Gastroesophageal sphincter (tissue), 4 donors: ENCODE measurements at regions not wholly inside any gene's neighbourhood (a gene's known extent, or its start where the extent isn't known, plus 50 kb on each side); places are given as distances from the start of the nearest gene placed in this dataset.
"Not testable (repeated sequence)": the region's sequence is repeated elsewhere in the genome, so short reads cannot be mapped to it uniquely, and the experiment has no call there.

Source experiments
- ATAC-seq: fragments of 150-250 bp; one replicate; pipeline ENCODE4 v1.9.1; 2016; ENCODE audit warnings: mild to moderate bottlenecking, moderate library complexity
- H3K27ac ChIP-seq, 4 donors: fragments of 200-600 bp; sonication (generic) in 3 of 4; 1 replicate in 3 of 4; 2 replicates in 1 of 4; pipeline ENCODE4 v1.5.1; 2016 to 2019
- H3K27me3 ChIP-seq: fragments of 200-600 bp; sonication (generic); one replicate; pipeline ENCODE4 v1.5.1; 2019
- H3K36me3 ChIP-seq, 2 donors: fragments of 200-600 bp; sonication (generic); one replicate each; pipeline ENCODE4 v1.5.1; 2019; ENCODE audit warnings: control low read depth in 1 of 2
- H3K4me1 ChIP-seq, 3 donors: fragments of 200-600 bp; sonication (generic); 1 replicate in 2 of 3; 2 replicates in 1 of 3; pipeline ENCODE4 v1.5.1; 2016 to 2019; ENCODE audit warnings: control low read depth in 2 of 3
- H3K4me3 ChIP-seq, 2 donors: fragments of 200-600 bp; sonication (generic); one replicate each; pipeline ENCODE4 v1.5.1; 2019; ENCODE audit warnings: mild to moderate bottlenecking in 1 of 2, moderate library complexity in 1 of 2
- H3K9me3 ChIP-seq, 3 donors: fragments of 200-600 bp; sonication (generic); one replicate each; pipeline ENCODE4 v1.5.1; 2017 to 2019; ENCODE audit warnings: control low read depth in 2 of 3
- CTCF ChIP-seq, 4 experiments: fragments of 200-600 bp in 2 of 4; fragments of 450-650 bp in 2 of 4; sonication (generic) in 1 of 4; IDR thresholded peaks; one replicate each; pipeline ENCODE4 v1.5.1; 2017 to 2019; ENCODE audit warnings: antibody characterized with exemption in 4 of 4, mild to moderate bottlenecking in 2 of 4, moderate library complexity in 2 of 4
- EP300 ChIP-seq: sonication (generic); formaldehyde crosslinking; IDR thresholded peaks from one replicate; pipeline ENCODE4 v1.6.1; 2017; ENCODE audit warnings: antibody characterized with exemption, mild to moderate bottlenecking
- POLR2A ChIP-seq, 2 donors: fragments of 450-650 bp; IDR thresholded peaks; one replicate each; pipeline ENCODE4 v1.6.1; 2017; ENCODE audit warnings: antibody characterized with exemption in 2 of 2, mild to moderate bottlenecking in 2 of 2, moderate library complexity in 1 of 2
- POLR2AphosphoS5 ChIP-seq: sonication (generic); formaldehyde crosslinking; IDR thresholded peaks from one replicate; pipeline ENCODE4 v1.6.1; 2017; ENCODE audit warnings: antibody characterized with exemption
- WGBS, 2 donors: methylation state at CpG; one replicate each; pipeline ENCODE4 v1.1.5; 2018; ENCODE audit warnings: low coverage in 1 of 2; 5-methylcytosine and 5-hydroxymethylcytosine counted together

GRCh38 chr13:40052954-40053353 lies 397.5 kb downstream of the COG6 start:
- no peaks in the 10 kb centered on the region for H3K9me3 ChIP-seq
- no peaks in the 10 kb centered on the region for H3K4me1 ChIP-seq
- no peaks in the 10 kb centered on the region for H3K27me3 ChIP-seq
- no peak for TF ChIP-seq POLR2A (IDR thresholded peaks at IDR 0.05)
- H3K36me3 ChIP-seq, result no peaks in the 10 kb centered on the region
- no peak overlapping the region for H3K27ac ChIP-seq
- H3K4me3 ChIP-seq, result no peak overlapping the region
- ATAC-seq, result no peak

GRCh38 chr13:40053401-40053800 lies 397.9 kb downstream of the COG6 start:
- H3K4me1 ChIP-seq, result peaks cover 0 to under 1% (median 0%) of the 10 kb centered on the region in 3 donors
- no peak for ATAC-seq
- no peak overlapping the region for H3K27ac ChIP-seq
- TF ChIP-seq POLR2AphosphoS5, result no peak
- TF ChIP-seq POLR2A (IDR thresholded peaks at IDR 0.05), result no peak
- TF ChIP-seq EP300, result no peak
- TF ChIP-seq CTCF (IDR thresholded peaks at IDR 0.05), result no peak
- no peaks in the 10 kb centered on the region for H3K27me3 ChIP-seq
- H3K9me3 ChIP-seq, result no peaks in the 10 kb centered on the region
- H3K4me3 ChIP-seq, result no peak overlapping the region
- whole genome bisulfite sequencing, 2 donors, result 93 to 100% methylated on average over 1 to 4 of the region's 4 CpGs
- H3K36me3 ChIP-seq, result no peaks in the 10 kb centered on the region

DNA sequence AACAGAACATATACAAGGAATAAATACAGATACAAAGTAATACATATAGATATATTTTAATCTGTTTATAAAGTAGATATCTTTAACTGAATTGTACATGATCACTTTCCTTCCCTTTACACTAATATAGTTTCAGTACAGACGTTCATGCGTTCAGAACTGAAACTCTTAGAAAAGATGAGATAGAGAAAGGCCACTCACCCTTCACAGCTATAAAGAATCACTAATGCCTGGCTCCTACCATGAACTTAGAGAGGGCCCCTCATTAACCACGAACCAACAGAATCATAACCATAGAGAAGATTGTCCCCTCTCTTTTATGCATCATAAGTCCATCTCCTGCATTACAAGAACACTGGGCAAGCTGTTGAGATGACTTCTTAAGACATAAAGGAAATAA lies 399.0 kb downstream of the COG6 start:
- WGBS, 2 donors, result 100% methylated on average over 2 of the region's 3 CpGs; no CpG with 5 or more reads in 1 of the 2 donors
- not testable (repeated sequence) for H3K27me3 ChIP-seq, H3K36me3 ChIP-seq, H3K4me3 ChIP-seq, H3K27ac ChIP-seq, H3K9me3 ChIP-seq, ATAC-seq
- H3K4me1 ChIP-seq, result peaks cover 0 to 10% (median 0%) of the 10 kb centered on the region in 3 donors

- WGBS, 2 donors, result 78 to 94% methylated on average over 3 to 4 of the region's 4 CpGs
- no peak overlapping the region for H3K4me3 ChIP-seq
- no peaks in the 10 kb centered on the region for H3K9me3 ChIP-seq
- peaks cover 0 to 28% (median 0%) of the 10 kb centered on the region in 3 donors for H3K4me1 ChIP-seq
- no peaks in the 10 kb centered on the region for H3K27me3 ChIP-seq
- no peak for TF ChIP-seq POLR2A (IDR thresholded peaks at IDR 0.05)
- no peak for TF ChIP-seq CTCF (IDR thresholded peaks at IDR 0.05)
- no peak for TF ChIP-seq EP300
- no peak for TF ChIP-seq POLR2AphosphoS5
- ATAC-seq, result no peak
- no peaks in the 10 kb centered on the region for H3K36me3 ChIP-seq
- no peak overlapping the region for H3K27ac ChIP-seq
These were observed 401.6 kb downstream of the COG6 start for GRCh38 chr13:40056898-40057619.

DNA sequence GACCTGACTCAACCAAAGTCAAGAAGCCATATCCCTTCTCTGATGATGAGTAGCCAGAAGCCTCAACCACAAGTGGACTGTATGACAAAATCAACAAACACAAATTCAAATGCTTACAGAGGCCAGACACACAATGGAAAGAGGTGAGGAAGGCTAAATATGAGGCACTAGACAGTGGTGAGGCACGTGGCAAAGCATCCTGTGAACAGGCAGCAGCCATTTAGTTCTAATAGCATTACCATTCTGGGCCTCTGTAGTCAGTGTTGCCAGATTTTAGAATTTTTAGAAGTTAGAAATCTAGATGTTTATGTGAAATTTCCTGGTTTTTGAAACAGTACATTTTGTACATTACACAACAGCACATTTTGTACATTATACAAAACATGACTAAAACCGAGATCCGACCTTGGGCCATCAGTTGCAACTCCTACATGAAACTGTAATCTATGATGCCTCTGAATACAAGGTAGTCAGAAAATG lies 403.3 kb downstream of the COG6 start:
- H3K27ac ChIP-seq, result peak overlapping the region in 3 of 4 donors; percentile 41 to 49 (median 45)
- peak; percentile 13 for ATAC-seq
- no peak overlapping the region for H3K4me3 ChIP-seq
- H3K4me1 ChIP-seq, result peaks cover 0 to 38% (median 0%) of the 10 kb centered on the region in 3 donors
- H3K27me3 ChIP-seq, result no peaks in the 10 kb centered on the region
- H3K36me3 ChIP-seq, result no peaks in the 10 kb centered on the region
- TF ChIP-seq EP300 (no peak), CTCF (IDR thresholded peaks at IDR 0.05) (no peak), POLR2A (IDR thresholded peaks at IDR 0.05) (no peak), POLR2AphosphoS5 (no peak)
- H3K9me3 ChIP-seq, result no peaks in the 10 kb centered on the region
- WGBS, 2 donors, result 85 to 94% methylated on average over 3 of the region's 3 CpGs

DNA sequence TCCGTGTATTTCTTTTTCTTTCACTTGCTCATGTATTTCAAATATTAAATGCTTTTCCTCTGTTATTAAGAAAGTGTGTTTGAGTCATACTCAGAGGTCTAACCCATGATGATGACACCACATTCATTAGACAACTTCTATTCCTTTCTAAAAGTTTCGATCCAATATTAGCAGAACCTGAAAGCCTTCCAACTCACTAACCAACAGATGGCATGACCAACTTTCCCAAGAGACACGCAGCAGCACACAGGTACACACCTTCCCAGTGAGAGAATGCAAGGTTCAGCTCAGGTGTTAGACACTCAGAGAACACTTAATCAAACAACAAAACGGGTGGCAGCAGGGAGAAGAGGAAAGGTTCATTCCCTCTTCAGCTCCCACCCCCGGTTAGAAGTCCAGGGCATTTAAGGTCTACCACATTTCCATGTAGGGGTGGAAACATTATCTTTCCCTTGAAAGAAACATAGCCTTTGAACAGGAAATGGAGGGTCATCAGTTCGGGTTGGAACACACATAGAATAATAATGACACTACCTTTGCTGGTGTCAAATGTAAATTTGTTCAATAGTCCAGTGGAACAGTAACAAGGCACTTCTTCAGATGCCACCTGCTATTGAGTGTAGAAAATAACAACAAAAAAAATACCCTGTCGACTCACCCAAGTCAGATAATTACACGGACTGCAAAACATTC lies 404.2 kb downstream of the COG6 start:
- ATAC-seq, result no peak
- H3K36me3 ChIP-seq, result no peaks in the 10 kb centered on the region
- no peaks in the 10 kb centered on the region for H3K9me3 ChIP-seq
- H3K27me3 ChIP-seq, result no peaks in the 10 kb centered on the region
- peaks cover 0 to 41% (median 0%) of the 10 kb centered on the region in 3 donors for H3K4me1 ChIP-seq
- 50 to 53% methylated on average over 6 to 8 of the region's 8 CpGs for WGBS, 2 donors
- peak overlapping the region; percentile 18 to 49 (median 43) for H3K27ac ChIP-seq
- TF ChIP-seq POLR2A (IDR thresholded peaks at IDR 0.05), result no peak
- TF ChIP-seq CTCF (IDR thresholded peaks at IDR 0.05), result no peak
- TF ChIP-seq POLR2AphosphoS5, result no peak
- TF ChIP-seq EP300, result no peak
- H3K4me3 ChIP-seq, result no peak overlapping the region
